ENCODE measurements at regions not wholly inside any gene's neighbourhood (a gene's known extent, or its start where the extent isn't known, plus 50 kb on each side); places are given as distances from the start of the nearest gene placed in this dataset.

DNA sequence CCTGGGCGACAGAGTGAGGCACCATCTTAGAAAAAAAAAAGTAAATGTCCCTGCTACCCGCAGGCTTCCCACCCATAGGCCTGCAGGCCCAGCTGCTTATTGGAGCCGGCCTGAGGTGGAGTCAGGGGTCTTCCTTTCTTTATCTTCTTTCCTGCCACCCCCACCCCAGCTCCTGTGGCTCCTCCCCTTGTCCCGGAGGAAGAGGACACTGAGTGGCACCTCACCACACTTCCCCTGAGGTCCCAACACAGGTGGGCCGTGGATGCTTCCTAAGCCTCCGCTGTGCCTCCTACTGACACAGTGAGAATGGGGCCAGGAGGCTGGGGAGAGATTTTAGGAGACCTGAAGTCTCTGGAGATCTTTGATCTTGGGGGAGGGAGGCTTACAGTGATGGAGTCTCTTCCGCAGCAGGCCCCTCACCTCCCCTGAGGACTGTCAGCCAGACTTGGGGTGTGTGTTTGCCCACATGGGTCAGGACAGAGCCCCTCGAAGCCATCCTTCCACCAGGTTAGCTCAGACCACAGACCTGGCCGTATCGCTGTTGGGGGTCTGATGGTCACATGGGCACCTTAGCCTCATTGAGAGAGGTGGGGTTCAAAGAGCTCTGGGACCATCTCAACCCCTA lies 135.4 kb upstream of the IER5L start:
- Histone ChIP-seq H2AFZ (ENCODE audit: low read depth, low read length, poor library complexity, severe bottlenecking) (no peak overlapping the region), H3K27ac (ENCODE audit: low read depth, low read length) (no peak overlapping the region), H3K9me3 (ENCODE audit: control insufficient read depth in 1 of 2, insufficient read depth in 1 of 2, low read depth in 1 of 2, low read length in 2 of 2) (no peaks in the 10 kb centered on the region), H3K4me2 (ENCODE audit: low read length) (no peak overlapping the region), H3K9ac (ENCODE audit: low read length) (no peak overlapping the region), H3K27me3 (ENCODE audit: insufficient read depth, low read length) (no peaks in the 10 kb centered on the region), H3K79me2 (ENCODE audit: insufficient read depth, low read length) (no peaks in the 10 kb centered on the region), H4K20me1 (ENCODE audit: insufficient read depth) (no peaks in the 10 kb centered on the region), H3K36me3 (ENCODE audit: control insufficient read depth in 1 of 2, insufficient read depth in 2 of 2, low read length in 2 of 2) (no peaks in the 10 kb centered on the region), H3K9me2 (ENCODE audit: insufficient read depth) (no peaks in the 10 kb centered on the region), H3K4me1 (ENCODE audit: control insufficient read depth in 1 of 2, insufficient read depth in 2 of 2, low read length in 2 of 2) (peaks cover 13 to 42% of the 10 kb centered on the region in 2 experiments; a peak in 3 of 4 replicates), H3K4me3 (replicated peaks in 1 of 2; ENCODE audit: low read depth in 1 of 2, low read length in 2 of 2) (no peak overlapping the region)
- CTCF ChIA-PET = no interaction called here
- DNase-seq (ENCODE audit: low read depth, low spot score) = no peak
- TF ChIP-seq, protein P1, sequence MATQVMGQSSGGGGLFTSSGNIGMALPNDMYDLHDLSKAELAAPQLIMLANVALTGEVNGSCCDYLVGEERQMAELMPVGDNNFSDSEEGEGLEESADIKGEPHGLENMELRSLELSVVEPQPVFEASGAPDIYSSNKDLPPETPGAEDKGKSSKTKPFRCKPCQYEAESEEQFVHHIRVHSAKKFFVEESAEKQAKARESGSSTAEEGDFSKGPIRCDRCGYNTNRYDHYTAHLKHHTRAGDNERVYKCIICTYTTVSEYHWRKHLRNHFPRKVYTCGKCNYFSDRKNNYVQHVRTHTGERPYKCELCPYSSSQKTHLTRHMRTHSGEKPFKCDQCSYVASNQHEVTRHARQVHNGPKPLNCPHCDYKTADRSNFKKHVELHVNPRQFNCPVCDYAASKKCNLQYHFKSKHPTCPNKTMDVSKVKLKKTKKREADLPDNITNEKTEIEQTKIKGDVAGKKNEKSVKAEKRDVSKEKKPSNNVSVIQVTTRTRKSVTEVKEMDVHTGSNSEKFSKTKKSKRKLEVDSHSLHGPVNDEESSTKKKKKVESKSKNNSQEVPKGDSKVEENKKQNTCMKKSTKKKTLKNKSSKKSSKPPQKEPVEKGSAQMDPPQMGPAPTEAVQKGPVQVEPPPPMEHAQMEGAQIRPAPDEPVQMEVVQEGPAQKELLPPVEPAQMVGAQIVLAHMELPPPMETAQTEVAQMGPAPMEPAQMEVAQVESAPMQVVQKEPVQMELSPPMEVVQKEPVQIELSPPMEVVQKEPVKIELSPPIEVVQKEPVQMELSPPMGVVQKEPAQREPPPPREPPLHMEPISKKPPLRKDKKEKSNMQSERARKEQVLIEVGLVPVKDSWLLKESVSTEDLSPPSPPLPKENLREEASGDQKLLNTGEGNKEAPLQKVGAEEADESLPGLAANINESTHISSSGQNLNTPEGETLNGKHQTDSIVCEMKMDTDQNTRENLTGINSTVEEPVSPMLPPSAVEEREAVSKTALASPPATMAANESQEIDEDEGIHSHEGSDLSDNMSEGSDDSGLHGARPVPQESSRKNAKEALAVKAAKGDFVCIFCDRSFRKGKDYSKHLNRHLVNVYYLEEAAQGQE (IDR thresholded peaks at IDR 0.05; ENCODE audit: low read depth) = no peak
- TF ChIP-seq, protein P2, sequence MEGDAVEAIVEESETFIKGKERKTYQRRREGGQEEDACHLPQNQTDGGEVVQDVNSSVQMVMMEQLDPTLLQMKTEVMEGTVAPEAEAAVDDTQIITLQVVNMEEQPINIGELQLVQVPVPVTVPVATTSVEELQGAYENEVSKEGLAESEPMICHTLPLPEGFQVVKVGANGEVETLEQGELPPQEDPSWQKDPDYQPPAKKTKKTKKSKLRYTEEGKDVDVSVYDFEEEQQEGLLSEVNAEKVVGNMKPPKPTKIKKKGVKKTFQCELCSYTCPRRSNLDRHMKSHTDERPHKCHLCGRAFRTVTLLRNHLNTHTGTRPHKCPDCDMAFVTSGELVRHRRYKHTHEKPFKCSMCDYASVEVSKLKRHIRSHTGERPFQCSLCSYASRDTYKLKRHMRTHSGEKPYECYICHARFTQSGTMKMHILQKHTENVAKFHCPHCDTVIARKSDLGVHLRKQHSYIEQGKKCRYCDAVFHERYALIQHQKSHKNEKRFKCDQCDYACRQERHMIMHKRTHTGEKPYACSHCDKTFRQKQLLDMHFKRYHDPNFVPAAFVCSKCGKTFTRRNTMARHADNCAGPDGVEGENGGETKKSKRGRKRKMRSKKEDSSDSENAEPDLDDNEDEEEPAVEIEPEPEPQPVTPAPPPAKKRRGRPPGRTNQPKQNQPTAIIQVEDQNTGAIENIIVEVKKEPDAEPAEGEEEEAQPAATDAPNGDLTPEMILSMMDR (IDR thresholded peaks at IDR 0.05 in 2 of 3, conservative IDR thresholded peaks at IDR 0.05 in 1 of 3; ENCODE audit: borderline replicate concordance in 1 of 3, insufficient read depth in 1 of 3, low read depth in 2 of 3, low read length in 2 of 3) = no peak
- TF ChIP-seq CEBPB (IDR thresholded peaks at IDR 0.05; ENCODE audit: low read depth) = no peak
- no peak for TF ChIP-seq ZFX (IDR thresholded peaks at IDR 0.05)
- no peak for TF ChIP-seq POLR2A (IDR thresholded peaks at IDR 0.05; ENCODE audit: borderline replicate concordance, extremely low read depth, insufficient read depth, insufficient read length)
- TF ChIP-seq YY1 (IDR thresholded peaks at IDR 0.05; ENCODE audit: extremely low read depth, insufficient replicate concordance, low read depth, low read length) = no peak
- TF ChIP-seq EGR1 (IDR thresholded peaks at IDR 0.05; ENCODE audit: low read depth) = no peak
- intact Hi-C loops (cut with micrococcal nuclease) = no loop called here
- POLR2A ChIA-PET = no interaction called here
- BruUV-seq (replicated peaks) = no TSS peak
- RAD21 ChIA-PET (ENCODE audit: low non-redundant PET in 1 of 2, low total read pairs in 2 of 2, uncharacterized antibody in 2 of 2, unreplicated experiment in 2 of 2) = no interaction called here
- no peak for ATAC-seq
